GM19035 (cell line): ENCODE measurements at regions not wholly inside any gene's neighbourhood (a gene's known extent, or its start where the extent isn't known, plus 50 kb on each side); places are given as distances from the start of the nearest gene placed in this dataset.
A peak's percentile ranks its signal among the peaks of the same experiment; 100 is the strongest.

ENCODE experiments used
- ATAC-seq: cut with Tn5 transposase; IDR thresholded peaks from one replicate; pipeline ENCODE4 v1.9.1; 2021; ENCODE audit not compliant: unreplicated experiment

- no peak for ATAC-seq
These were observed 73.9 kb upstream of the NRSN1 start for GRCh38 chr6:24051942-24052589.

DNA sequence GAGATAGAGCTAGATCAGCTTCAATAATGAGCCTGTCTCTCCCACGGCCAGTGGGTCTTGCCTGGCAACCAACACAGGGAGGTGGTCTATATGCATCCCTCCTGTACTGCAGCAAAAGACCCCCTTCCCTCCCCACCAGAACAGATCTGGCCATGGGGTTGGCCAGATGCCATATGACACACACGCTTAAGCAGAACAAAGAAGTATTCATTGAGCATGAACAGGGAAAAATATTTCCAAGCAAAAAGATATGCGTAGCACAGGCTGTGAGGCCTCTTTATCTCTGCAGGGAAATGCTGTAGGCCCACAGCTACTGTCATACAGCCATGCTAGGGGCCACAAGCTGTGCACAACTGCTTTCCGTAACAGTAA, 73.4 kb upstream of the NRSN1 start:
- ATAC-seq = no peak

DNA sequence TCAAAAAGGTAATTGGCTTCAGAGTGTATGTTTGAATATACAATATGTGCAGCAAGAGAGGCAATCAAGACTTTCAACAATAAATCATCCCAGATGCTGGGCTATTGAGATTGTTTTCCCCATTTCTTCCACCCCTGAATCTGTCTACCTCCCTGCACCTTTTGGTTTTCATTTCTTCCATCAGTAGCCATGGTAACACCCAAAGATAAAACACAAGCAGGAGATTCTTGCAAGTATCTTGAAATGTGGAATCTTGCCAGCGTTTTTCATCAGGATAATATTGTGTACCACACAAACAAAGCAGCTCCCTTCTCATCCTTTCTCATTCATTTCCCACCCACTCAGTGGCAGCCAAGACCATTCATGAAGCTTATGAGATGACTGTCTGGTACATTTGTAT, 73.0 kb upstream of the NRSN1 start:
- ATAC-seq = no peak

GRCh38 chr6:24054388-24054787, 71.6 kb upstream of the NRSN1 start:
- ATAC-seq = no peak

GRCh38 chr6:24056567-24056966, 69.4 kb upstream of the NRSN1 start:
- ATAC-seq = no peak

DNA sequence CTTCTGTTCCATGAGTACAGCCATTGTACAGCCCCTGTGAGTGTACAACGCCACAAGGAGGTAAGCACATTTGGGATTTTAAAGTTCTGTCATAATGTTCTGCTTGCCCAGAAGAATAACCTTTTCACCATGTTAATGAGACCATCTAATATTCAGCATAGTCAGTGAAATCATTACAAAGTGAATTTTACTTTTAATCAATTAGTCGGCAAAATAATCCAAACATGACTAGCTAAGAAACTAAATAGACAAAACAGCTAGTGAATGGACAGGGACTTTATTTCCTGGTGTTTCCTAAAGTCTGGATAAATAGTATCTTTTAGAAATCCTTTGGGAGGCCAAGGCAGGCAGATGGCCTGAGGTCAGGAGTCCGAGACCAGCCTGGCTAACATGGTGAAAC, 69.0 kb upstream of the NRSN1 start:
- no peak for ATAC-seq

- ATAC-seq = peak; percentile 97
These were observed 64.8 kb upstream of the NRSN1 start for GRCh38 chr6:24060982-24061754.

- ATAC-seq = no peak
These were observed 61.9 kb upstream of the NRSN1 start for GRCh38 chr6:24064106-24064505.

GRCh38 chr6:24064832-24065231, 61.2 kb upstream of the NRSN1 start:
- ATAC-seq = no peak

- no peak for ATAC-seq
These were observed 56.5 kb upstream of the NRSN1 start for GRCh38 chr6:24069526-24069925.

DNA sequence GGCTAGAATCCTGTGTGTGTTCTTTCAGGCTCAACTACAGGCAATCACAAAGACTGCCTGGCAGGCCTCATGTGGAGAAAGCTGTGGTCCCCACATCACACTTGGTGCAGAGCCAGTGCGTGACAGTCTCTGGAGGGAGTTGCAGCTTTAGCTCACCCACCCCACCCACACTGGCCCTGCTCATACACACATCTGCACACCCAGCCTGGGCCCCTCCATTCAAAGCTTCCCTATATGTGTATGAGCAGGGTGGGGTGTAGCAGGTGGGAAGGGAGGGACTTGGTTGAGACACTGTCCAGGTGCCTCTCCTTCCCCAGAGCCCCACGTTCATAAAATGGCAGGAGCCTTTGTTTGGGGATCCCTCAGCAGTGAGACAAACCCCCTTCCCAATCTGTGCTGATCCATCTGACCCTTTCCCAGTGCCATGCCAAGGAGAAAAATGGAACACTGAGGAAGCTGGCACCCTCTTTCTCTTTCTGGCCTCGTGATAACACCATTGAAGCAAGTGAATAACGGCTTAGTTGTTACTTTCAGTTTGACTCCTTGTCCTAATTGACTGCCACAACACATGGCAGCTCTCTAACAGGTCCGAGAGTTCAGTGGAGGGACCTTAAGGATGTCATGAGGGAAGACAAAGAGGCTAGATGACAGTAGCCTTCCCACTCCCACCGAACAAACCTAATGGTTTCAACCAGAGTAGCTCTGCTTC, 53.8 kb upstream of the NRSN1 start:
- no peak for ATAC-seq

- ATAC-seq = no peak
These were observed 50.0 kb upstream of the NRSN1 start for GRCh38 chr6:24076011-24076410.
